NCI-H2171 treated with DMSO at 0.1 percent for 48 hours (cell line): ENCODE measurements at regions not wholly inside any gene's neighbourhood (a gene's known extent, or its start where the extent isn't known, plus 50 kb on each side); places are given as distances from the start of the nearest gene placed in this dataset.

Experiments used
- DNase-seq: peaks from one replicate; lab custom pipeline; 2025; lab: John Stamatoyannopoulos, UW

- DNase-seq, result no peak
Measured at GRCh38 chr20:39106791-39107190, 144.6 kb downstream of the DHX35 start.

GRCh38 chr20:39105551-39105950, 143.4 kb downstream of the DHX35 start:
- no peak for DNase-seq

DNA sequence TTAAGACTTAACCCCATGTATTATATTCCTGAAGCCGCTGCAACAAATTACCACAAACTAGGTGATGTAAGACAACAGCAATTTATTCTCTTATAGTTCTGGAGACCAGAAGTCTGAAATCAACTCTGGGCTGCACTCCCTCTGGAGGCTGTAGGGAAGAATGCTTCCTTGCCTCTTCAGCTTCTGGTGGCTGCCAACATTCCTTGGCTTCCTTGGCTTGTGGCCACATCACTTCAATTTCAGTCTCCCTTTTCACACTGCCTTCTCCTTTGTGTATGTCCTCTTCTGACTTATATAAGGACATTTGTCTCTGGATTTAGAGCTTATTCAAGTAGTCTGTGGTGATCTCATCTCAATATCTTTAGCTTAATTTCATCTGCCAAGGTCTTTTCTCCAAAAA, 141.6 kb downstream of the DHX35 start:
- no peak for DNase-seq

DNA sequence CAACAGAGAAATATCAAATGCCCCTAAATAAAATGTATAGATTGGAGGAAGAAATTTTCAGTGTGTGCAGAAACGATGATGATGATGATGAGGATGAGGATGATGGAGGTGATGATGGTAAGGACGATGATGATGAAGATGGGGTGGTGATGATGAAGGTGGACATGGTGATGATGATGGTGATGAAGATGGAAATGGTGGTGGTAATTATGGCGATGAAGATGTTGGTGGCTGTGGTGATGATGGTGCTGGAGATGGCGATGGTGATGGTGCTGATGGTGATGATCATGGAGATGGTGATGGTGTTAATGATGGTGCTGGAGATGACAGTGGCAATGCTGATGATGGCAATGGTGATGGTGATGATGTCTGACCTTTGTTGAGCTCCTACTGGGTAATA, 141.2 kb downstream of the DHX35 start:
- no peak for DNase-seq

DNA sequence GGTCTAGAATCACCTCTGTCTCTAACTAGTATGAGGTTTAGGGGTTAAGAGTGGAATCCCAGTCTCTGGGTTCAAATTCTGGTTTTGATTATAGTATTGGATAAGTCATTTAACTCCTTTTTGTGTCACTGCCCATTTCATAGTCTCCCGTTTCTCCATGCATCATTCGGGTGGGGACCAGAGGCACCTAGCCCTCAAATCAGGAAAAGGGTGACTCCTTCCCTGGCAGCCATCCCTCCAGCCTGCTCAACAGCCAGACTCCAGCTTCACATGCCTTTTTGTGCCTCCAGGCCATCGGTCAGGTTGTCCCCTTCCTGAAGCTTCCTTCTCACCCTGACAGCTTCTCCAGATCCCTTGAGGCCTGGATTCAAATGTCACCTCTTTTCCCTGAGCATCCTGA, 139.8 kb downstream of the DHX35 start:
- no peak for DNase-seq

- no peak for DNase-seq
Measured at GRCh38 chr20:39100691-39101090, 138.5 kb downstream of the DHX35 start.

- no peak for DNase-seq
Measured at GRCh38 chr20:39097889-39098288, 135.7 kb downstream of the DHX35 start.

GRCh38 chr20:39095870-39096269, 133.7 kb downstream of the DHX35 start:
- DNase-seq, result no peak

DNA sequence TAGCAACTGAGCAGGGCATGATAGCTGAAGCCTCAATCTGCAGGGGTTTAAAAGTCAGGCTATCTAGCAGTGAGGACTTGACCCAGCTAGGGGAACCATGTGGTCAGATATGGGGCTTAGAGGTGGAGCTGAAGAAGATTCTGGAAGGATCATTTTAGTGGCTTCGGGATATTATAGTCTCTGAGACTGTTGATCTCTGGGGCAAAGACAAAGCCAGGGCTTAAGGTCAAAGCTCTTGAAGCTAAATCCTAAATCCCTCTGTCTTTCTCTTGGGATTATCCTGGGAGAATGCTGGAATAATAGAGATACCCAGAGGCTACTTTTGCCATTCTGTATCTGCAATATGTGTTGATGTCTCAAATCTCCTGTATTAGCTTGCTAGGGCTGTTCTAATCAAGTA, 132.2 kb downstream of the DHX35 start:
- no peak for DNase-seq

- no peak for DNase-seq
Measured at GRCh38 chr20:39092733-39093410, 130.7 kb downstream of the DHX35 start.

DNA sequence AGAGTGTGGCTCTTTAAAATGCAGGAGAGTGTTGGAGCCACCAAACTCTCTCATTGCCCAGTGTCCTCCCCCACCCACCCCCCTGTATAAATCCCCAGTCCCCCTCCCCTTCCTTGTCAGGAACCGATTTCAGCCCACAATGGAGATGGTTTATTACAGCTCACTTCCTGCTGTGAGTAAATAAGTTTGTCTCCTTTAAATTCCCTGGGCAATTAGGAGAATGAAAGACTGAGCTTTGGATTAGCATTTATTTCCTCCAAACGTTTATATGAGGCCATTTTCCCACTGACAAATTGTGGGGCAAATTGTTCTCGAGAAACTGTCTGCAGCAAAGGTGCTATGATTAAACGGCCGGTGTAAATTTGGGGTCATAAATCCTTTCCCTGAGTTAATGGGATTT, 128.8 kb downstream of the DHX35 start:
- DNase-seq, result no peak

- DNase-seq, result no peak
Measured at GRCh38 chr20:39089797-39090196, 127.7 kb downstream of the DHX35 start.
